Breast epithelium (tissue), 3 donors: ENCODE measurements at regions not wholly inside any gene's neighbourhood (a gene's known extent, or its start where the extent isn't known, plus 50 kb on each side); places are given as distances from the start of the nearest gene placed in this dataset.

Experiments
- CTCF ChIP-seq, 3 donors: fragments of 450-650 bp; IDR thresholded peaks; one replicate each; pipeline ENCODE4 v1.5.1; 2016 to 2017; ENCODE audit warnings: antibody characterized with exemption in 3 of 3, mild to moderate bottlenecking in 3 of 3, moderate library complexity in 3 of 3
- POLR2A ChIP-seq: fragments of 450-650 bp; IDR thresholded peaks from one replicate; pipeline ENCODE4 v1.6.1; 2016; ENCODE audit warnings: antibody characterized with exemption, mild to moderate bottlenecking, moderate library complexity
- POLR2AphosphoS5 ChIP-seq, 3 donors: sonication (generic); formaldehyde crosslinking; IDR thresholded peaks; one replicate each; pipeline ENCODE4 v1.6.1; 2017; ENCODE audit warnings: antibody characterized with exemption in 3 of 3

DNA sequence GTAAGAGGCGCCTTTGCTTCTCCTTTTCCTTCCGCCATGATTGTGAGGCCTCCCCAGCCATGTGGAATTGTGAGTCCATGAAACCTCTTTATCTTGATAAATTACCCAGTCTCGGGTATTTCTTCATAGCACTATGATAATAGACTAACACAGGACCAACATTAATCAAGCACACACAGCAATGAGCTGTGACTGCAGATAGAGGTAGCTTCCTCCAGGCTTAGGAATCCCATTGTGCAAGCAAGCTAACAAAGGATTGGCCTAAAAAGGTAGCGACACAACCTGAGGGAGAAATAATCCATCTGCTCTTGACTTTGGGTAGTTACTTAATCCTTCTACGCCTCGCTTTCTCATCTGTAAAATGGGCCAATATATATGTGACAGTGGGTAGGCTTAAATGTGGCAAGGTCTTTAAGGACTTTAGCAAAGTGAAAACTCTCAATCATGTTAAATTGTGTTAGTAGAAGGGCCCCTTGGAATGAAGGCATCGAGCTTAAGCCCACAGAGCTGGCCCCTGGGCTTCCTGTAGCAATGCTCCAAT lies 393.6 kb downstream of the SOX9 start:
- TF ChIP-seq CTCF (IDR thresholded peaks at IDR 0.05) (no peak), POLR2A (no peak), POLR2AphosphoS5 (IDR thresholded peaks at IDR 0.05) (no peak)
